Hematopoietic multipotent progenitor cell (in vitro differentiated cells): ENCODE measurements at regions not wholly inside any gene's neighbourhood (a gene's known extent, or its start where the extent isn't known, plus 50 kb on each side); places are given as distances from the start of the nearest gene placed in this dataset.

ENCODE experiments used
- DNase-seq, 3 donors: peaks; one replicate each; pipeline ENCODE4 v3.0.0-alpha.2; 2011 to 2015; ENCODE audit warnings: low read depth in 2 of 3, low spot score in 2 of 3

- no peak for DNase-seq
These were observed 205.6 kb downstream of the ALDH8A1 start for GRCh38 chr6:134744301-134744700.

- no peak for DNase-seq
These were observed 208.7 kb downstream of the ALDH8A1 start for GRCh38 chr6:134741200-134741536.

GRCh38 chr6:134740473-134741199 is 209.3 kb downstream of the ALDH8A1 start:
- no peak for DNase-seq

- DNase-seq, result no peak
These were observed 209.9 kb downstream of the ALDH8A1 start for GRCh38 chr6:134740027-134740373.

- DNase-seq, result no peak
These were observed 210.4 kb downstream of the ALDH8A1 start for GRCh38 chr6:134739299-134740026.

- no peak for DNase-seq
These were observed 211.6 kb downstream of the ALDH8A1 start for GRCh38 chr6:134738211-134738885.

- no peak for DNase-seq
These were observed 214.4 kb downstream of the ALDH8A1 start for GRCh38 chr6:134735461-134735860.

- no peak for DNase-seq
These were observed 215.5 kb downstream of the ALDH8A1 start for GRCh38 chr6:134734312-134734869.

- DNase-seq, result no peak
These were observed 216.1 kb downstream of the ALDH8A1 start for GRCh38 chr6:134733801-134734200.

GRCh38 chr6:134732763-134733162 is 217.1 kb downstream of the ALDH8A1 start:
- no peak for DNase-seq

- DNase-seq, result no peak
These were observed 218.3 kb downstream of the ALDH8A1 start for GRCh38 chr6:134731615-134732014.

GRCh38 chr6:134730013-134730412 is 219.9 kb downstream of the ALDH8A1 start:
- no peak for DNase-seq

- no peak for DNase-seq
These were observed 220.3 kb downstream of the ALDH8A1 start for GRCh38 chr6:134729561-134729960.

GRCh38 chr6:134727081-134727480 is 222.8 kb downstream of the ALDH8A1 start:
- DNase-seq, result no peak

- DNase-seq, result no peak
These were observed 224.3 kb downstream of the ALDH8A1 start for GRCh38 chr6:134725590-134725989.

GRCh38 chr6:134724771-134725340 is 225.0 kb downstream of the ALDH8A1 start:
- peak in 1 of 3 donors; percentile 25 for DNase-seq

GRCh38 chr6:134723081-134723871 is 226.6 kb downstream of the ALDH8A1 start:
- no peak for DNase-seq

GRCh38 chr6:134722200-134722870 is 227.6 kb downstream of the ALDH8A1 start:
- DNase-seq, result no peak

GRCh38 chr6:134721060-134721405 is 228.9 kb downstream of the ALDH8A1 start:
- no peak for DNase-seq
